ENCODE measurements at regions not wholly inside any gene's neighbourhood (a gene's known extent, or its start where the extent isn't known, plus 50 kb on each side); places are given as distances from the start of the nearest gene placed in this dataset.

- Histone ChIP-seq H3K9me3 (no peaks in the 10 kb centered on the region), H3K36me3 (ENCODE audit: low read depth) (no peaks in the 10 kb centered on the region), H3K4me3 (no peak overlapping the region), H3K4me1 (ENCODE audit: low read depth) (no peaks in the 10 kb centered on the region)
- DNase-seq, result no peak
- TF ChIP-seq CTCF (IDR thresholded peaks at IDR 0.05), result no peak
- no peak for ATAC-seq
- intact Hi-C loops (cut with DNase I, micrococcal nuclease), result no loop called here
These were observed 254.5 kb upstream of the DACH1 start for GRCh38 chr13:72121466-72121865.

GRCh38 chr13:72120632-72121031, 253.6 kb upstream of the DACH1 start:
- no peak for DNase-seq
- no peak for ATAC-seq
- no peaks in the 10 kb centered on the region for H3K36me3 ChIP-seq (ENCODE audit: low read depth)
- TF ChIP-seq CTCF (IDR thresholded peaks at IDR 0.05), result no peak
- intact Hi-C loops (cut with DNase I, micrococcal nuclease), result no loop called here
- no peaks in the 10 kb centered on the region for H3K9me3 ChIP-seq
- H3K4me3 ChIP-seq, result no peak overlapping the region
- H3K4me1 ChIP-seq (ENCODE audit: low read depth), result no peaks in the 10 kb centered on the region

GRCh38 chr13:72113931-72114330, 246.9 kb upstream of the DACH1 start:
- no peak for DNase-seq
- no peaks in the 10 kb centered on the region for H3K36me3 ChIP-seq (ENCODE audit: low read depth)
- H3K4me3 ChIP-seq, result no peak overlapping the region
- ATAC-seq, result no peak
- no peaks in the 10 kb centered on the region for H3K4me1 ChIP-seq (ENCODE audit: low read depth)
- intact Hi-C loops (cut with DNase I, micrococcal nuclease), result no loop called here
- no peaks in the 10 kb centered on the region for H3K9me3 ChIP-seq
- no peak for TF ChIP-seq CTCF (IDR thresholded peaks at IDR 0.05)

GRCh38 chr13:72113076-72113475, 246.1 kb upstream of the DACH1 start:
- TF ChIP-seq CTCF (IDR thresholded peaks at IDR 0.05), result no peak
- no peak for DNase-seq
- no peaks in the 10 kb centered on the region for H3K4me1 ChIP-seq (ENCODE audit: low read depth)
- H3K9me3 ChIP-seq, result no peaks in the 10 kb centered on the region
- ATAC-seq, result no peak
- H3K36me3 ChIP-seq (ENCODE audit: low read depth), result no peaks in the 10 kb centered on the region
- no peak overlapping the region for H3K4me3 ChIP-seq
- intact Hi-C loops (cut with DNase I, micrococcal nuclease), result no loop called here

- Histone ChIP-seq H3K36me3 (ENCODE audit: low read depth) (no peaks in the 10 kb centered on the region), H3K4me1 (ENCODE audit: low read depth) (no peaks in the 10 kb centered on the region), H3K9me3 (no peaks in the 10 kb centered on the region), H3K4me3 (no peak overlapping the region)
- no peak for TF ChIP-seq CTCF (IDR thresholded peaks at IDR 0.05)
- intact Hi-C loops (cut with DNase I, micrococcal nuclease), result no loop called here
- no peak for DNase-seq
- ATAC-seq, result no peak
These were observed 245.2 kb upstream of the DACH1 start for GRCh38 chr13:72112216-72112615.

- H3K4me3 ChIP-seq, result no peak overlapping the region
- intact Hi-C loops (cut with DNase I, micrococcal nuclease), result no loop called here
These were observed 242.9 kb upstream of the DACH1 start for GRCh38 chr13:72109863-72110262.

More at GRCh38 chr13:72109863-72110262, 242.9 kb upstream of the DACH1 start:
- no peaks in the 10 kb centered on the region for H3K4me1 ChIP-seq (ENCODE audit: low read depth)
- no peak for ATAC-seq
- H3K36me3 ChIP-seq (ENCODE audit: low read depth), result no peaks in the 10 kb centered on the region
- no peak for TF ChIP-seq CTCF (IDR thresholded peaks at IDR 0.05)
- no peak for DNase-seq
- no peaks in the 10 kb centered on the region for H3K9me3 ChIP-seq

Data from mucosa of descending colon (tissue), 3 donors.